GM19467 (cell line): ENCODE measurements at regions not wholly inside any gene's neighbourhood (a gene's known extent, or its start where the extent isn't known, plus 50 kb on each side); places are given as distances from the start of the nearest gene placed in this dataset.

Experiments used
- ATAC-seq: cut with Tn5 transposase; IDR thresholded peaks from one replicate; pipeline ENCODE4 v1.9.1; 2021; ENCODE audit warnings: mild to moderate bottlenecking, moderate library complexity; ENCODE audit not compliant: unreplicated experiment

GRCh38 chrX:45358392-45358791, 157.7 kb upstream of the DIPK2B start:
- no peak for ATAC-seq

GRCh38 chrX:45353456-45353855, 152.8 kb upstream of the DIPK2B start:
- no peak for ATAC-seq

GRCh38 chrX:45352611-45353010, 151.9 kb upstream of the DIPK2B start:
- no peak for ATAC-seq

- no peak for ATAC-seq
Observed at GRCh38 chrX:45351478-45351877, 150.8 kb upstream of the DIPK2B start.

GRCh38 chrX:45348296-45348695, 147.6 kb upstream of the DIPK2B start:
- ATAC-seq, result no peak

- no peak for ATAC-seq
Observed at GRCh38 chrX:45347877-45348276, 147.2 kb upstream of the DIPK2B start.

- ATAC-seq, result no peak
Observed at GRCh38 chrX:45344594-45344993, 143.9 kb upstream of the DIPK2B start.

GRCh38 chrX:45329217-45329616, 128.5 kb upstream of the DIPK2B start:
- no peak for ATAC-seq

GRCh38 chrX:45324941-45325340, 124.3 kb upstream of the DIPK2B start:
- no peak for ATAC-seq

- ATAC-seq, result no peak
Observed at GRCh38 chrX:45323387-45323786, 122.7 kb upstream of the DIPK2B start.

GRCh38 chrX:45322820-45323219, 122.1 kb upstream of the DIPK2B start:
- ATAC-seq, result no peak

GRCh38 chrX:45322382-45322781, 121.7 kb upstream of the DIPK2B start:
- no peak for ATAC-seq

- no peak for ATAC-seq
Observed at GRCh38 chrX:45320191-45320590, 119.5 kb upstream of the DIPK2B start.

GRCh38 chrX:45309801-45310200, 109.1 kb upstream of the DIPK2B start:
- ATAC-seq, result no peak

- ATAC-seq, result no peak
Observed at GRCh38 chrX:45309096-45309495, 108.4 kb upstream of the DIPK2B start.

- ATAC-seq, result no peak
Observed at GRCh38 chrX:45306794-45307193, 106.1 kb upstream of the DIPK2B start.

- ATAC-seq, result no peak
Observed at GRCh38 chrX:45300638-45301037, 100.0 kb upstream of the DIPK2B start.

- ATAC-seq, result no peak
Observed at GRCh38 chrX:45295259-45295986, 94.7 kb upstream of the DIPK2B start.

- ATAC-seq, result no peak
Observed at GRCh38 chrX:45274576-45274975, 73.9 kb upstream of the DIPK2B start.

GRCh38 chrX:45267007-45267406, 66.3 kb upstream of the DIPK2B start:
- ATAC-seq, result no peak

- ATAC-seq, result no peak
Observed at GRCh38 chrX:45266456-45266855, 65.8 kb upstream of the DIPK2B start.

GRCh38 chrX:45264865-45265264, 64.2 kb upstream of the DIPK2B start:
- ATAC-seq, result no peak

GRCh38 chrX:45261471-45261870, 60.8 kb upstream of the DIPK2B start:
- ATAC-seq, result no peak
